H1 (cell line): ENCODE measurements at regions not wholly inside any gene's neighbourhood (a gene's known extent, or its start where the extent isn't known, plus 50 kb on each side); places are given as distances from the start of the nearest gene placed in this dataset.

Source experiments
- ASH2L ChIP-seq: fragments of 200-600, 300-600 bp; sonication (generic); IDR thresholded peaks from one replicate; pipeline ENCODE4 v1.7.1; 2017; ENCODE audit warnings: low read length
- EZH2 ChIP-seq: fragments of 200-600 bp; sonication (generic); IDR thresholded peaks from 2 replicates; pipeline ENCODE4 v1.7.1; 2012; ENCODE audit warnings: low read depth, mild to moderate bottlenecking, moderate library complexity, low read length, inconsistent platforms; ENCODE audit not compliant: severe bottlenecking
- HDAC2 ChIP-seq, 2 experiments: fragments of 300-600 bp in 1 of 2; sonication (generic) in 1 of 2; IDR thresholded peaks; 2 replicates each; pipeline ENCODE4 v1.6.1; 2011 to 2012; ENCODE audit warnings: low read depth in 2 of 2, low read length in 2 of 2, mild to moderate bottlenecking in 2 of 2, moderate library complexity in 2 of 2, borderline replicate concordance in 1 of 2, inconsistent platforms in 1 of 2
- POLR2A ChIP-seq, 2 experiments: IDR thresholded peaks; 1 replicate in 1 of 2; 2 replicates in 1 of 2; pipeline ENCODE4 v1.6.1; 2011; ENCODE audit warnings: low read depth in 2 of 2, low read length in 2 of 2, mild to moderate bottlenecking in 2 of 2; ENCODE audit errors: control extremely low read depth in 1 of 2
- RAD21 ChIP-seq, 2 experiments: IDR thresholded peaks in 1 of 2; conservative IDR thresholded peaks in 1 of 2; 2 replicates each; pipeline ENCODE4 v1.6.1; 2011; ENCODE audit warnings: low read depth in 2 of 2, low read length in 2 of 2, improper control_type of control experiment in 1 of 2, inconsistent platforms in 1 of 2, mild to moderate bottlenecking in 1 of 2, moderate library complexity in 1 of 2
- SIN3A ChIP-seq, 2 experiments: IDR thresholded peaks in 1 of 2; conservative IDR thresholded peaks in 1 of 2; 2 replicates each; pipeline ENCODE4 v1.6.1; 2011 to 2012; ENCODE audit warnings: low read length in 2 of 2, improper control_type of control experiment in 1 of 2, low read depth in 1 of 2, mild to moderate bottlenecking in 1 of 2
- SP2 ChIP-seq: IDR thresholded peaks from 2 replicates; pipeline ENCODE4 v1.6.1; 2012; ENCODE audit warnings: mild to moderate bottlenecking, low read length, inconsistent platforms
- SRF ChIP-seq: IDR thresholded peaks from 2 replicates; pipeline ENCODE4 v1.6.1; 2011; ENCODE audit warnings: mild to moderate bottlenecking, low read depth, low read length, moderate library complexity
- TAF1 ChIP-seq: IDR thresholded peaks from 2 replicates; pipeline ENCODE4 v1.6.1; 2011; ENCODE audit warnings: mild to moderate bottlenecking, low read depth, low read length
- TEAD4 ChIP-seq: IDR thresholded peaks from 2 replicates; pipeline ENCODE4 v1.6.1; 2012; ENCODE audit warnings: low read depth, low read length, inconsistent platforms, mixed read lengths
- TF ChIP-seq, protein P1 (sequence below), 3 experiments: IDR thresholded peaks; 1 replicate in 2 of 3; 2 replicates in 1 of 3; pipeline versions ENCODE4 v1.5.1 to v1.6.1; 2011; ENCODE audit warnings: low read length in 3 of 3, mild to moderate bottlenecking in 3 of 3, inconsistent platforms in 2 of 3, low read depth in 1 of 3, moderate library complexity in 1 of 3; ENCODE audit not compliant: insufficient read depth in 1 of 3; ENCODE audit errors: control extremely low read depth in 1 of 3

DNA sequence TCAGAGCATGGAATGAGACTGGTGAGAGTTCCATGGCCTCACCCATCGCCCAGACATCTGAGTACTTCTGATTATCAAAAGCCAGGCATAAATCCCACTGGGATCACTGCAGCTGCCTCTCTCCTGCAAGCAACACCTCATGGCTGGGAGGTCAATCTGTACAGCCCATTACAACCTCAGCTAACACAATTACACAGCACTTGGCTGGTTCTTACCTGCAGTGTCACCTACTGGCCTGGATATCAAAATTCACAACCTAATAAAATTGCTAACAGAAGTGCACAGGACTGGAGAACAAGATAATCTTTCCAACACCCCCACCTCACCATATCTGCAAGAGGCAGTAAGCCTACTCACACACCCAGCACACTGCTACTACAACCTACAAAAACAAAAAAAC, 341.7 kb upstream of the NDST3 start:
- TF ChIP-seq SRF = no peak
- TF ChIP-seq SP2 = no peak
- TF ChIP-seq, protein P1, sequence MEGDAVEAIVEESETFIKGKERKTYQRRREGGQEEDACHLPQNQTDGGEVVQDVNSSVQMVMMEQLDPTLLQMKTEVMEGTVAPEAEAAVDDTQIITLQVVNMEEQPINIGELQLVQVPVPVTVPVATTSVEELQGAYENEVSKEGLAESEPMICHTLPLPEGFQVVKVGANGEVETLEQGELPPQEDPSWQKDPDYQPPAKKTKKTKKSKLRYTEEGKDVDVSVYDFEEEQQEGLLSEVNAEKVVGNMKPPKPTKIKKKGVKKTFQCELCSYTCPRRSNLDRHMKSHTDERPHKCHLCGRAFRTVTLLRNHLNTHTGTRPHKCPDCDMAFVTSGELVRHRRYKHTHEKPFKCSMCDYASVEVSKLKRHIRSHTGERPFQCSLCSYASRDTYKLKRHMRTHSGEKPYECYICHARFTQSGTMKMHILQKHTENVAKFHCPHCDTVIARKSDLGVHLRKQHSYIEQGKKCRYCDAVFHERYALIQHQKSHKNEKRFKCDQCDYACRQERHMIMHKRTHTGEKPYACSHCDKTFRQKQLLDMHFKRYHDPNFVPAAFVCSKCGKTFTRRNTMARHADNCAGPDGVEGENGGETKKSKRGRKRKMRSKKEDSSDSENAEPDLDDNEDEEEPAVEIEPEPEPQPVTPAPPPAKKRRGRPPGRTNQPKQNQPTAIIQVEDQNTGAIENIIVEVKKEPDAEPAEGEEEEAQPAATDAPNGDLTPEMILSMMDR (IDR thresholded peaks at IDR 0.05; ENCODE audit: control extremely low read depth in 1 of 3, insufficient read depth in 1 of 3, low read depth in 1 of 3, low read length in 3 of 3) = peak in 1 of 3 experiments; percentile 13; a peak in 1 of 4 replicates
- no peak for TF ChIP-seq EZH2
- peak; percentile 27 to 31; a peak in 3 of 4 replicates for TF ChIP-seq RAD21 (IDR thresholded peaks at IDR 0.05 in 1 of 2, conservative IDR thresholded peaks at IDR 0.05 in 1 of 2; ENCODE audit: low read depth in 2 of 2, low read length in 2 of 2)
- no peak for TF ChIP-seq SIN3A (conservative IDR thresholded peaks at IDR 0.05 in 1 of 2, IDR thresholded peaks at IDR 0.05 in 1 of 2; ENCODE audit: low read depth in 1 of 2, low read length in 2 of 2)
- no peak for TF ChIP-seq POLR2A (IDR thresholded peaks at IDR 0.05; ENCODE audit: control extremely low read depth in 1 of 2, low read depth in 2 of 2, low read length in 2 of 2)
- TF ChIP-seq ASH2L = no peak
- TF ChIP-seq HDAC2 (IDR thresholded peaks at IDR 0.05; ENCODE audit: borderline replicate concordance in 1 of 2, low read depth in 2 of 2, low read length in 2 of 2) = no peak
- TF ChIP-seq TEAD4 = no peak
- TF ChIP-seq TAF1 = no peak
